B cell (primary cell): ENCODE measurements at regions not wholly inside any gene's neighbourhood (a gene's known extent, or its start where the extent isn't known, plus 50 kb on each side); places are given as distances from the start of the nearest gene placed in this dataset.

ENCODE experiments used
- CTCF ChIP-seq: fragments of 200-600 bp; IDR thresholded peaks from one replicate; pipeline ENCODE4 v1.8.0; 2022; ENCODE audit warnings: antibody characterized with exemption, mild to moderate bottlenecking
- EZH2 ChIP-seq: IDR thresholded peaks from 2 replicates; pipeline ENCODE4 v1.6.1; 2012; ENCODE audit warnings: borderline replicate concordance, low read depth, mild to moderate bottlenecking, moderate library complexity, low read length; ENCODE audit not compliant: insufficient read depth, poor library complexity, severe bottlenecking

GRCh38 chr1:98147280-98147679 lies 226.4 kb upstream of the DPYD start:
- TF ChIP-seq CTCF (no peak), EZH2 (no peak)
